HepG2 (cell line): ENCODE measurements at regions not wholly inside any gene's neighbourhood (a gene's known extent, or its start where the extent isn't known, plus 50 kb on each side); places are given as distances from the start of the nearest gene placed in this dataset.
A peak's percentile ranks its signal among the peaks of the same experiment; 100 is the strongest.

ENCODE experiments used
- CCAR2 ChIP-seq: fragments of 200-400 bp; formaldehyde crosslinking; optimal IDR thresholded peaks from 2 replicates; pipeline ENCODE3; 2018; ENCODE audit warnings: low read depth, mild to moderate bottlenecking, low read length, moderate library complexity
- FOXA3 ChIP-seq: IDR thresholded peaks from 2 replicates; pipeline ENCODE4 v1.6.1; 2016; ENCODE audit warnings: missing genetic modification reagents, missing compliant biosample characterization
- HNF4G ChIP-seq, 2 experiments: sonication (generic) in 1 of 2; formaldehyde crosslinking in 1 of 2; IDR thresholded peaks; 2 replicates each; pipeline versions ENCODE4 v1.4.0 to v1.6.1; 2011 to 2020; ENCODE audit warnings: borderline replicate concordance in 2 of 2, low read depth in 2 of 2, mild to moderate bottlenecking in 2 of 2, low read length in 1 of 2, missing genetic modification reagents in 1 of 2, moderate library complexity in 1 of 2
- IRF2 ChIP-seq: IDR thresholded peaks from 2 replicates; pipeline ENCODE4 v1.6.1; 2018; ENCODE audit warnings: missing genetic modification reagents, missing compliant biosample characterization
- KDM1A ChIP-seq: IDR thresholded peaks from 2 replicates; pipeline ENCODE4 v1.6.1; 2016; ENCODE audit warnings: missing compliant biosample characterization
- MYNN ChIP-seq: sonication (generic); formaldehyde crosslinking; IDR thresholded peaks from 2 replicates; pipeline ENCODE4 v1.4.0; 2020; ENCODE audit warnings: mild to moderate bottlenecking, low read depth, missing genetic modification reagents
- PHF20 ChIP-seq: sonication (generic); formaldehyde crosslinking; IDR thresholded peaks from 2 replicates; pipeline ENCODE4 v1.5.0; 2020; ENCODE audit warnings: mild to moderate bottlenecking, missing genetic modification reagents
- PHF21A ChIP-seq: sonication (generic); formaldehyde crosslinking; IDR thresholded peaks from 2 replicates; pipeline ENCODE4 v1.5.0; 2020; ENCODE audit warnings: mild to moderate bottlenecking, missing genetic modification reagents
- RXRA ChIP-seq: sonication (generic); formaldehyde crosslinking; IDR thresholded peaks from 2 replicates; pipeline ENCODE4 v1.5.1; 2020; ENCODE audit warnings: missing genetic modification reagents
- SIX4 ChIP-seq: sonication (generic); formaldehyde crosslinking; IDR thresholded peaks from 2 replicates; pipeline ENCODE4 v1.4.0; 2020; ENCODE audit warnings: missing genetic modification reagents
- TEAD3 ChIP-seq: optimal IDR thresholded peaks from 2 replicates; pipeline ENCODE3; 2016; ENCODE audit warnings: borderline replicate concordance
- YEATS2 ChIP-seq: sonication (generic); formaldehyde crosslinking; IDR thresholded peaks from 2 replicates; pipeline ENCODE4 v1.4.0; 2020; ENCODE audit warnings: missing genetic modification reagents, borderline replicate concordance
- ZFY ChIP-seq: sonication (generic); formaldehyde crosslinking; IDR thresholded peaks from 2 replicates; pipeline ENCODE4 v1.4.0; 2020; ENCODE audit warnings: missing genetic modification reagents
- ZMYM4 ChIP-seq: sonication (generic); formaldehyde crosslinking; IDR thresholded peaks from 2 replicates; pipeline ENCODE4 v1.8.1; 2023; ENCODE audit warnings: mild to moderate bottlenecking, missing genetic modification reagents
- ZNF746 ChIP-seq: sonication (generic); formaldehyde crosslinking; IDR thresholded peaks from 2 replicates; pipeline ENCODE4 v1.8.0; 2022; ENCODE audit warnings: mild to moderate bottlenecking, missing genetic modification reagents
- ZNF879 ChIP-seq: sonication (generic); formaldehyde crosslinking; IDR thresholded peaks from 2 replicates; pipeline ENCODE4 v1.8.1; 2023; ENCODE audit warnings: missing genetic modification reagents
- ZSCAN21 ChIP-seq: sonication (generic); formaldehyde crosslinking; IDR thresholded peaks from 2 replicates; pipeline ENCODE4 v1.8.0; 2022; ENCODE audit warnings: mild to moderate bottlenecking, missing genetic modification reagents, moderate library complexity, borderline replicate concordance
- ZSCAN9 ChIP-seq: IDR thresholded peaks from 2 replicates; pipeline ENCODE4 v1.6.1; 2016; ENCODE audit warnings: borderline replicate concordance
- TF ChIP-seq, protein P1 (sequence below), 2 experiments: sonication (generic) in 1 of 2; formaldehyde crosslinking in 1 of 2; IDR thresholded peaks; 2 replicates each; pipeline versions ENCODE4 v1.4.0 to v1.6.1; 2016 to 2020; ENCODE audit warnings: borderline replicate concordance in 1 of 2, low read depth in 1 of 2, mild to moderate bottlenecking in 1 of 2, missing genetic modification reagents in 1 of 2
- TF ChIP-seq, protein P2 (sequence below): sonication (generic); formaldehyde crosslinking; IDR thresholded peaks from 2 replicates; pipeline ENCODE4 v1.4.0; 2020; ENCODE audit warnings: missing genetic modification reagents
- TF ChIP-seq, protein P3 (sequence below): sonication (generic); formaldehyde crosslinking; IDR thresholded peaks from 2 replicates; pipeline ENCODE4 v1.8.1; 2022; ENCODE audit warnings: low read depth, mild to moderate bottlenecking, missing genetic modification reagents

DNA sequence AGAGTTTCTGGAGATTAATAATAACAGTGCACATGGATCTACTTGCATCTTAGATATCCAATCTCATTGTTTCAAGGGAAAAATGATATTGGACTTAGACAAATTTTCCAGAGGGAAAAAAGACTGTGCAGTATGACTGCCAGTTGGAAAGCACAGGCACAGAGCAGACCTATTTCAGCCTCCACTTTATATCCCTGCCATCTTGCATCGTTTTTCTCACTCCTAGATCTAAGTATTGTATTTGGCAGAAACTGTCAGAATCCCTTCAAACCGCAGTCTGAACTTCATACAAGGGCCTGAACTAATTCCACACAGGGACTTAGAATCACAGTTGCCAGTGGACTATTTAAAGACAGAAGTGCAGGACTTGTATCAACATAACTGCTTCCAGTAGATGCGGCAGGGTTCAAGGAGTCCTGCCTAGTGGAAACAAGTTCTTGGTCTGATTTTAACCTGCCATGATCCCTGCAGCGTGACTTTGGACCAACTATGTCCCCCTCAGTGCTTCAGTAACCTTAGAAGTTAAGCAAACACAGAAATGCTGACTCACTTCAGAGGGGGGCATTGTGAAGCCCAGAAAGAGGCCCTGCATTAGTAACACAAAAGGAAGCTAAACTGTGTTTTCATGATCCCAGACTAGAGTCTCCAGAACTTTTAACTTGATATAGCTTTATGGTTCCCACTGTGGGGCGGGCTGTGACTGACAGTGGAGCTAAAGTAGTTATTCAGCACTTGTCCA, 95.7 kb upstream of the PALS2 start (continued):
- TF ChIP-seq HNF4G (IDR thresholded peaks at IDR 0.05; ENCODE audit: borderline replicate concordance, low read depth, low read length) (peak; percentile 66), HNF4G (CRISPR knock-in tag; IDR thresholded peaks at IDR 0.05; ENCODE audit: borderline replicate concordance, low read depth) (peak; percentile 49; the same call in 1 of the 2 replicates), ZMYM4 (peak; percentile 83), TEAD3 (CRISPR knock-in tag) (peak; percentile 67), PHF20 (CRISPR knock-in tag) (no peak), CCAR2 (no peak), PHF21A (peak; percentile 34; the same call in 1 of the 2 replicates), ZFY (CRISPR knock-in tag) (0 out of 2 replicates have a peak, but pooled peaks have one; percentile 22), SIX4 (CRISPR knock-in tag) (peak; percentile 97), ZNF746 (0 out of 2 replicates have a peak, but pooled peaks have one; percentile 63), MYNN (CRISPR knock-in tag) (peak; percentile 99), RXRA (CRISPR knock-in tag) (peak; percentile 43; the same call in 1 of the 2 replicates), FOXA3 (CRISPR knock-in tag) (peak; percentile 89), IRF2 (peak; percentile 30; the same call in 1 of the 2 replicates), ZSCAN21 (CRISPR knock-in tag) (no peak), YEATS2 (CRISPR knock-in tag) (peak; percentile 46; the same call in 1 of the 2 replicates), KDM1A (CRISPR knock-in tag) (peak; percentile 47; the same call in 1 of the 2 replicates), ZNF879 (CRISPR knock-in tag) (no peak), ZSCAN9 (CRISPR knock-in tag) (peak; percentile 15; the same call in 1 of the 2 replicates)
- TF ChIP-seq, protein P1, sequence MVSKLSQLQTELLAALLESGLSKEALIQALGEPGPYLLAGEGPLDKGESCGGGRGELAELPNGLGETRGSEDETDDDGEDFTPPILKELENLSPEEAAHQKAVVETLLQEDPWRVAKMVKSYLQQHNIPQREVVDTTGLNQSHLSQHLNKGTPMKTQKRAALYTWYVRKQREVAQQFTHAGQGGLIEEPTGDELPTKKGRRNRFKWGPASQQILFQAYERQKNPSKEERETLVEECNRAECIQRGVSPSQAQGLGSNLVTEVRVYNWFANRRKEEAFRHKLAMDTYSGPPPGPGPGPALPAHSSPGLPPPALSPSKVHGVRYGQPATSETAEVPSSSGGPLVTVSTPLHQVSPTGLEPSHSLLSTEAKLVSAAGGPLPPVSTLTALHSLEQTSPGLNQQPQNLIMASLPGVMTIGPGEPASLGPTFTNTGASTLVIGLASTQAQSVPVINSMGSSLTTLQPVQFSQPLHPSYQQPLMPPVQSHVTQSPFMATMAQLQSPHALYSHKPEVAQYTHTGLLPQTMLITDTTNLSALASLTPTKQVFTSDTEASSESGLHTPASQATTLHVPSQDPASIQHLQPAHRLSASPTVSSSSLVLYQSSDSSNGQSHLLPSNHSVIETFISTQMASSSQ (IDR thresholded peaks at IDR 0.05; ENCODE audit: low read depth): no peak
- TF ChIP-seq, protein P1 (CRISPR knock-in tag; IDR thresholded peaks at IDR 0.05; ENCODE audit: borderline replicate concordance): peak; percentile 30; the same call in 1 of the 2 replicates
- TF ChIP-seq, protein P2, sequence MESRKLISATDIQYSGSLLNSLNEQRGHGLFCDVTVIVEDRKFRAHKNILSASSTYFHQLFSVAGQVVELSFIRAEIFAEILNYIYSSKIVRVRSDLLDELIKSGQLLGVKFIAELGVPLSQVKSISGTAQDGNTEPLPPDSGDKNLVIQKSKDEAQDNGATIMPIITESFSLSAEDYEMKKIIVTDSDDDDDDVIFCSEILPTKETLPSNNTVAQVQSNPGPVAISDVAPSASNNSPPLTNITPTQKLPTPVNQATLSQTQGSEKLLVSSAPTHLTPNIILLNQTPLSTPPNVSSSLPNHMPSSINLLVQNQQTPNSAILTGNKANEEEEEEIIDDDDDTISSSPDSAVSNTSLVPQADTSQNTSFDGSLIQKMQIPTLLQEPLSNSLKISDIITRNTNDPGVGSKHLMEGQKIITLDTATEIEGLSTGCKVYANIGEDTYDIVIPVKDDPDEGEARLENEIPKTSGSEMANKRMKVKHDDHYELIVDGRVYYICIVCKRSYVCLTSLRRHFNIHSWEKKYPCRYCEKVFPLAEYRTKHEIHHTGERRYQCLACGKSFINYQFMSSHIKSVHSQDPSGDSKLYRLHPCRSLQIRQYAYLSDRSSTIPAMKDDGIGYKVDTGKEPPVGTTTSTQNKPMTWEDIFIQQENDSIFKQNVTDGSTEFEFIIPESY: 0 out of 2 replicates have a peak, but pooled peaks have one; percentile 14
- TF ChIP-seq, protein P3, sequence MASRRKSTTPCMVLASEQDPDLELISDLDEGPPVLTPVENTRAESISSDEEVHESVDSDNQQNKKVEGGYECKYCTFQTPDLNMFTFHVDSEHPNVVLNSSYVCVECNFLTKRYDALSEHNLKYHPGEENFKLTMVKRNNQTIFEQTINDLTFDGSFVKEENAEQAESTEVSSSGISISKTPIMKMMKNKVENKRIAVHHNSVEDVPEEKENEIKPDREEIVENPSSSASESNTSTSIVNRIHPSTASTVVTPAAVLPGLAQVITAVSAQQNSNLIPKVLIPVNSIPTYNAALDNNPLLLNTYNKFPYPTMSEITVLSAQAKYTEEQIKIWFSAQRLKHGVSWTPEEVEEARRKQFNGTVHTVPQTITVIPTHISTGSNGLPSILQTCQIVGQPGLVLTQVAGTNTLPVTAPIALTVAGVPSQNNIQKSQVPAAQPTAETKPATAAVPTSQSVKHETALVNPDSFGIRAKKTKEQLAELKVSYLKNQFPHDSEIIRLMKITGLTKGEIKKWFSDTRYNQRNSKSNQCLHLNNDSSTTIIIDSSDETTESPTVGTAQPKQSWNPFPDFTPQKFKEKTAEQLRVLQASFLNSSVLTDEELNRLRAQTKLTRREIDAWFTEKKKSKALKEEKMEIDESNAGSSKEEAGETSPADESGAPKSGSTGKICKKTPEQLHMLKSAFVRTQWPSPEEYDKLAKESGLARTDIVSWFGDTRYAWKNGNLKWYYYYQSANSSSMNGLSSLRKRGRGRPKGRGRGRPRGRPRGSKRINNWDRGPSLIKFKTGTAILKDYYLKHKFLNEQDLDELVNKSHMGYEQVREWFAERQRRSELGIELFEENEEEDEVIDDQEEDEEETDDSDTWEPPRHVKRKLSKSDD (CRISPR knock-in tag): no peak
